GDM1 (cell line): ENCODE measurements at regions not wholly inside any gene's neighbourhood (a gene's known extent, or its start where the extent isn't known, plus 50 kb on each side); places are given as distances from the start of the nearest gene placed in this dataset.

Experiments used
- DNase-seq: peaks from one replicate; lab custom pipeline; 2025; lab: John Stamatoyannopoulos, UW

DNA sequence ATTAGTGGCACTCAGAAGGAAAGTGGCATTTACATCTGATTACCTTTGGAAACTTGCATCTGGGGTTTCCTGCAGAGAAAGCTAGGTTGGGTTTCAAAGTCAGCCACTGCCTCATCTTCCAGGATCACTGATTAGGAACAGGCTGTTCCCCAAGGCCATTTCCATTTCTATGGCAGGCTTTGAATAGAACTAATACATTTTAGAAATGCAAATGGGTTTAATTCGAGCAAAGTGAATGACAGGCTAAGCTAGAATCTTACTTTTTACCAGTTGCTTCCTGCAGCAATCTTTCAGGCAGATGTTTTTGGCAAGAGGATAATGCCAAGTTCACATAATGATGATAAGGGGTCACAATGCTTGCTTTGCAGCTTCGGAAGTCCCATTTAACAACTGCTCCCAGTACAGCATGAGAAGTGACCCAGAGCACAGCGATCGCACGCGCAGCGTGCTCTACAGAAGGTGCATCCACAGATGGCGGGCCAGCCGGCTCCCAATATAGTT lies 336.7 kb downstream of the LPIN1 start:
- DNase-seq = no peak

DNA sequence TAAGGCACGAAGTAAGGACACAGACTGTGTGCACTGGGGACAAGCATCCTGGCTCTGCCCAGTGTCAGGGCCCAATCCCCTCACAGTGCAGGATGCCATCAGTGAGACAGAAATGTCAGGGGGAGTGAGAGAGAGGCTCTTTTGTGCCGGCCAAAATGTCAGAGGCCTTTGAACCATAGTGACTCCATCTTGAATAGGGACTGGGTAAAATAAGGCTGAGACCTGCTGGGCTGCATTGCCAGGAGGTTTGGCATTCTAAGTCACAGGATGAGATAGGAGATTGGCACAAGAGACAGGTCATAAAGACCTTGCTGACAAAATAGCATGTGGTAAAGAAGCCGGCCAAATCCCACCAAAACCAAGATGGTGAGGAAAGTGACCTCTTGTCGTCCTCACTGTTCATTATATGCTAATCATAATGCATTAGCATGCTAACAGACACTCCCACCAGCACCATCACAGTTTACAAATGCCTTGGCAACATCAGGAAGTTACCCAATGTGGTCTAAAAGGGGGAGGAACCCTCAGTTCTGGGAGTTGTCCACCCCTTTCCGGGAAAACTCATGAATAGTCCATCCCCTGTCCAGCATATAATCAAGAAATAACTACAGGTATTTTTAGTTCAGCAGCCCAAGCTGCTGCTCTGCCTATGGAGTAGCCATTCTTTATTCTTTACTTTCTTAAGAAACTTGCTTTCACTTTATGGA lies 337.4 kb downstream of the LPIN1 start:
- no peak for DNase-seq

DNA sequence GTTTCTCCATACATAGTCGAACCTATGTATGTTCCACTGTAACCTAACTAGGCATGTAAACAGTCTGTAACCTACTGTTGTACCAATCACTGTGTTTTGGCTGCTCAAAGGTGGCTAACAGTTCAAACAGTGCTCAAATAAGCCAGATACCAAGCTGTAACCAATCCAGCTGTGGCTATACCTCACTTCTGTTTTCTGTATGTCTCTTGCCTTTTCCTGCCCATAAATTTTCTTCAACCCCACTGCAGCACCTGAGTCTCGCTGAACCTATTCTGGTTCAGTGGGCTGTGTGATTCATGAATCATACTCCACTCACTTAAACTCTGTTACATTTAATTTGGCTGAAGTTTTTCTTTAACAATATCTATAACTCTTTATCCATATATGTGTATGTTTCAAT lies 340.7 kb downstream of the LPIN1 start:
- DNase-seq = no peak

DNA sequence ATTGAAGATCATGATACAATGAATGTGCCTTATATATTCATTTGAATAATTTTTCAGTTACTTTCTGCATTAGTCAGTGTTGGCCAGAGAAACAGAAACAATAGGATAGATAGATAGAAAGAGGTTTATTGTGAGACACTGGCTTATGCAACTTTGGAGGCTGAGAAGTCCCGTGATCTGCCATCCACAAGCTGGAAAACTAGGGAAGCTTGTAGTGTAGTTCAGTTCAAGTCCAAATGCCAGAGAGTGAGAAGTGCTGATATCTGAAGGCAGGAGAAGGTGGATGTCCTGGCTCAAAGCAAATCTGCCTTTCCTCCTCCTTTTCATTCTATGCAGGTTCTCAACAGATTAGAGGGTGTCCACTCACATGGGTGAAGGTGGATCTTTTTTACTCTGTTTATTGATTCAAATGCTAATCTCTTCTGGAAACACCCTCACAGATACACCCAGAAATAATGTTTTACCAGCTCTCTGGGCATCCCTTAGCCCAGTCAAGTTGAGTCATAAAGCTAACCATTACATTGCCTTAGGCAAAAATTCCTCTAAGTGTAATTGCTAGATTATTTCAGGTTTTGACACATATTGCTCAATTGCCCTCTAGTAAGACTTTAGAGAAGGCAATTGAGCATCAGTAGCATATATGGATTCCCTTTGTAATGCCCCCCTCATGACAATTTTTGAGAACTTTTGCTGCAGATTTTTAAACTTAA lies 341.4 kb downstream of the LPIN1 start:
- no peak for DNase-seq

DNA sequence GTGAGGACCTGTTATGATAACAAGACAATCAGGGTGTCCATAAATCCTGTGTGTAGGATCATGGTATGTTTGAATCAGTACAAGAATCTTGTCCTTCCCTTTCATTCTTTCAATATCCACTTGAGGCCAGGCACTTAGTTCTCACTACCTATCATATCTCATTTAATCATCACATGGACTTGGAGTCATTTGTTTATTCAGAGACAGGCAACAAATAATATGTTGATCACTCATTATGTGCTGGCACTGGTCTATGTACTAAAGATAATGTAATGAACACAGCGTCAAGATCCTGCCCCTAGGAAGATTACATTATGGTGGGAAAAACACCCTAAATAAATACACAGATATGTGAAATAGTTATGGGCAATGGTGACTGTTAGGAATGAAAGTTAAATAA lies 342.6 kb downstream of the LPIN1 start:
- no peak for DNase-seq

DNA sequence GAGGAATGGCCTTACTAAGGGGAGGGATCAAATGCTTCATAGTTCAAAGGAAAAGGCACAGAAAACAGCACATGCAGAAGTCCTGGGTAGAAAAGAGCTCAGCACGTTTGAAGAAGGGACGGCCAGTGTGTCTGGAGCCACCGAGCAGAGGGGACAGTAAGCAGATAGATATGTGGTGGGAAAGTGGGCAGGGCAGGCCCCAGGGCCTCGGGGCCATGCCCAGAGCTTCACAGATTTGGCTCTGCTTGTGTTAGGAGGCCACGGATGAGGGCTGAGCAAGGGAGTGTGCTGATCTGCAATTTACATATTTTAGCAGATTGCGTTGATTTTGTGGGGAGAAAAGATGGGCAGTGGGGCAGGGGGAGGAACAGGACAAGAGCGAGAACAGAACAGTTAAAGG lies 343.1 kb downstream of the LPIN1 start:
- DNase-seq = no peak

DNA sequence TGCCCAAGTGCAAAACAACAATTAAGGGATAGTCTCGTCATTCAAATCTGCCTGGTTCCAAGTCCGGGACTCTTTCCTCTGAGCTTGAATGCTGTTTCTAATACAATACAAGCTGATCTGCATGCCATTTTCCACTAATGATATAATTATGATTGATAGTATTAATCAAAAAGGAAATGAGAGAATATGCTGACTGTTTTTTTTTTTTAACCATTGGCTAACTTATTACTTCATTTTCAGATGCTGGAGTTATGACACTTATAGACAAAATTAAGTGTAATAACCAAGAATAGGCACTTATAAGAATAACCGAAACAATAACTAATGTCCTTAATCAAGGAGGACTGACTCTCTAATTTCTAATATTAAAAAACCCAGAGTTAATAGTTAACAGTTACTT lies 343.6 kb downstream of the LPIN1 start:
- no peak for DNase-seq

DNA sequence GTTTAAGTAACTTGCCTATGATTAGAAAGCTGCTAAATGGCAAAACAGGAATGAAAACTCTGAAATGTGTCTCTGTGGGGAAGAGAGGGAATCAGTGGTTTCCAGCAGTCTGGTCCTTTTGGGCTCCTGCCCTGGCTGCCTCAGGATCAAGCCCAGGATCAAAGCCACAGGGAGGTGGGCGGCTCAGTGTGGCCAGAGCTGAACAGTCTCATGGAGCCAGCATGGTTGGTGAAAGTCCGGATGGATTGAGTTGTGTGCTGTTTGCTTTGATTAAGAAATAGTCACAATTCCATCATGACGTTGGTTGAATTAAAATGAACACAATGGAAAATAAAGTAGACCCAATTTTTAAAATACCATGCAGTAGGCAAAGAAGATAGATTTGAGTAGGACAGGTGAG lies 344.2 kb downstream of the LPIN1 start:
- no peak for DNase-seq

DNA sequence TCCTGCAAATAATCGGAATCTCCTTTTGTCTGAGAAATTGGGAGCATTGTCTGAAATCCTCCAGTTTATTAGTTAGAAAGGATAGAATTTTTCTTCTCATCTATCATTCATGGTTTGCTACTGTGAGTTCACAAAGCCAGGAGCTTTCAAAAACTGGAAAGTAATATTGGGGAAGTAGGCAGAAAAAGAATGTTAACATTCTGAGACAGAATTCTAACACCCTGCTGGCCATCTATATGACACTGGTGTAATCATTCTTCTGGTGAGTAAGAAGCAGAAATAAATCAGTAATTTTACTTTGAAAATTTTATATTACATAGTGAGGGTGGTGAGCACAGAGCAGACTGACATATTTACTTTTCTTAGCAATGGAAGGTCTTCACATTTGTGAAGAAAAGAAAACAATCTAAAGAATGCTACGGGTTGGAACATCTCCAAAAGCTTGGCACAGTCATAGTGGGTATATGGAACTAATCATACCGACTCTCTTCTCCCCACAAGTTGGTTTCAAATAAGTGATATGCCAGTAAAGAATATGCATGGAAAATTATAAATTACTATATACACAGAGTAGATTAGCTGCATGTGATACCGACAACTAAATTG lies 344.9 kb downstream of the LPIN1 start:
- no peak for DNase-seq

DNA sequence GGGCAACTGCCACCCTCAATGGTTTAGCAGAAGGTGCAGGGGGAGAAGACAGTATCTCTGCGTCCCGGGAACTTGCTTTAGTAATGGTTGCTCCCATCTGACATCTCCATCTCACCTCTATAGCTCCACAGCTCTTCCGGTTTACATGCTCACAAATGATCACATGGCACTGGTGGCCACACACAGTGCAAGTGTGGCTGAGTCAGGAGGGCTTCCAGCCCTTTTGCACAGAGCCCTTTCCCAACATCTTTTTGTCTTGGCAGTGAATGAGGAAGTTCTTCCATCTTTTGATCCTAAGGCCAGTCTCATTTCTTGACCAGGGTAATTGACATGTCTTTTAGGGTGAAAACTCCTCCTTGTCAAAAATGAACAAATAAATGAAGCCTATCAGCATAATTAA lies 347.7 kb downstream of the LPIN1 start:
- DNase-seq = no peak

DNA sequence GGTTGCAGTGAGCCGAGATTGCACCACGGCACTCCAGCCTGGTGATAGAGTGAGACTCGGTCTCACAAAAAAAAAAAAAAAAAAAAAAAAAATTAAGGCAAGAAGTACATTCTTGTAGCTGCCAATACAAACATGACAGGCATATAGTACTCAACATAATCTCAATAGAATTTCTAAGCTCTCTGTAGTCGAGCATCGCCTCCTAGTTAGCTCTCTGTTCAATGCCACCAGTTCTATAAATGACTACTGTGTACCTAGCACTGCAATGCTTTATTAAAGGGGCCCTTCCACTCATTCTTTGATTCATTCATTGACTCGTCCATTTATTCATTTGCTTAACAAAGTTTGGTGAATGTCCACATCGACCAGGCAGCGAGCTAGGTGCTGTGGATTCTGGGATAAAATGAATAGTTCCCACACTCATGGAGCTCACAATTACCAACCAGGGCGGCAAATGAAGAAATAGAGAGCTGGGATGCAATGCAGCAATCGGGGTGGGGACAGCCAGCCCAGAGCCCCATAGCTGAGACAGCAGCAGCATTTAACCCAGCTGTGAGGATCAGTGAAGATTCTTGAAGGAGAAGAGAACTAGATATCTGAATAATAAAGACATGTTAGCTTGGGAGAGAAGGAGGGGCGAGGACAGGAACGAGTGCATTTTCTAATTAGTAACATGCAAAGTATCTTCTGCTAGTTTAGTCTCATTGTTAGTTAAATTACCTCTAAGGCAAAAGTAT lies 349.8 kb downstream of the LPIN1 start:
- no peak for DNase-seq

DNA sequence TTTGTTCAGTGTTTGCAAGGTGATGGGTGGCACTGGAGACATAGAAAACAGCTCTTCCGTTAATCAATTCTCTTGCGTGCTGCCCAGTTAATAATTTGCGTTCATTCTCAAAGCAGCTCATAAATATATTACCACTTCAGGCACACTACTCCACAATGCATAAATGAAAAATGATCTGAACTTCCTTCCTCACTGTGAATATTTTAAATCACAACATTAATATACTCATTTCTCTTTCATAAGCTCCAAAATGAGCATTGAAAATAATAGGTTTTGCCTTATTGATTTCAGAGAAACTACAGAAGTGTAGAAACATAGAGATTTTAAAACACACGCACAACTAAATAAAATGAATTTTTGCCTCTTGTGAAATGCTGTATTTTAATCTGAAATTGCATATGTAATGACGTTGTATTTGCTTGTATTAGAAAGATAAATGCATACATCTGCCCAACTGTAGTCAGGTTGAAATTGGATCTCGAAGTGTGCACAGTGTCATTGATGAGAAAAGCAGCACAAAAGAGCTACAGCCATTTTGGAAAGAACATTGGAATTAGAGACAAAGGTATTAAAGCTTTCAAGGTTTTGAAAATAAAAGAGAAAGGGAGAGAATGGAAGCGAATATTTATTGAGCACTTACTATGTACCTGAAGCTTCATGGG lies 350.5 kb downstream of the LPIN1 start:
- no peak for DNase-seq

DNA sequence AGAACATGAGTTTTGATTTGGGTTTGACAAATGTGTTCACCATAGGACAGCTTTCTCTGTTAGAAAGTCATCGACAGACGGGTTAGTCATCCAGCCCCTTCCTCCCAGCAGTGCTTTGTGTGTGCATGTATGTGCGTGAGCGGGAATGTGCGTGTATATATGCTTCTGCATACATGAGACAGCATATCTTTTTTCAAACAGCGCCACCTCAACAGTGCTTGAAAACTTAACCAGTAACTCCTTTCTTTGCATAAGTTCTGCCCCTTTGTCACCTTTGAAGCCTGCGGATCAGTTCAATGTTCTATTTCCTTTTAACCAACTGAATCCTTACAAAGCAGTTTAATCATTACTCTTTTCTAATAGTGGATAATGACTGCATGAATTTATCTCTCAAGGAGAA lies 351.4 kb downstream of the LPIN1 start:
- no peak for DNase-seq

DNA sequence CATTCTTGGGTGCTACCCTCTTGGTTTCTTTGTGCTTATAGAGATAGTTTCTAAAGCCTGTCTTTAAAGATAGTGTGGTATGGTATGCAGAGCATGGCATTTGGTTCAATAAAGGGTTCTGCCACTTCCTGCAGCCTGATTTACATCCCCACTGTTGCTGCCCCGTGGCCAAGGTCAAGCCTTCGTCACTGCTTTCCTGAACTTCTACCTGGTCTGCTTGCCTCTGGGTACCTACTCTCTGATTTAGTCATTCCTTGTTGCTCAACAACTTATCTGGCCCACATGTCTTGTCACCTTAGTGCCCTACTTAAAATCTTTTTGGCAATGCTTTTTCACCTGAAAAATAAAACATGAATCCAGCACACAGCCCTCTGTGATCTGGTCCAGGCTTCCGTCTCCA lies 352.9 kb downstream of the LPIN1 start:
- no peak for DNase-seq

DNA sequence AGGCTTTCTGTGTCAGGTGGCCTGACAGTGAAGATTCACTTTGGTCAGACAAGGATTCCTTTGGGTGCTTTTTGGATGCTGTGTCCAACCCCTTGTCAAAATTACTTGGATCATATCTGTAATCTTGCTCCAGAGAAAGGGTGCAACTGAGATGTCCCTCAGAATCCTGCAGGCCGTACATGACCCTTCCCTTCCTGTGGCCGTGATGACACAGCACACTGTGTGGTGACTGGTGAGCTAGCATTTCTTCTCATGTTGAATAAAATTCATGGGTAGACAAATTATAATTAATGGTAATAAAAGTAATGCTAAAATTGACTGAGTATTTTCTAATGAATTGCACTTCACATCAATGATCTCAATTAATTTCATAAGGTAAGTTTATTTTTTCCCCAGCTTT lies 356.2 kb downstream of the LPIN1 start:
- DNase-seq = no peak

DNA sequence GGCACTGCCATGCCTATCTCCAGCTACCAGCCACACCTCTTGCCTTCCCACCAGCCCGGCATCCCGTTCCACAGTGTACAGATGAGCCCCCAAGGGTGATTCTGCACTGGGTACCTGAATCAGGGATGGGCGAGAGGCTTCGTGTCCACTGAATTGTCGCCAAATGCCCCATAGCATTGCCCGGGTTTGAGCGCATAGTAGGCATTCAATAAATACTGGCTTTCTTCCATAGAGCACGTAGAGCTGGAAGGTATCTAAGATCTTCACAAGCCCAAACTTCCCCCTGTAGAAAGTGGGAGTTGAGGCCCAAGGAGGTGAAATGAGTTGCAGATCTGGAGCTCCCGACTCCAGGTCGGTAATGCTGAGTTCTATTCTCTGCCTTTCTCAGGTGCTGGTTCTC lies 358.7 kb downstream of the LPIN1 start:
- no peak for DNase-seq

DNA sequence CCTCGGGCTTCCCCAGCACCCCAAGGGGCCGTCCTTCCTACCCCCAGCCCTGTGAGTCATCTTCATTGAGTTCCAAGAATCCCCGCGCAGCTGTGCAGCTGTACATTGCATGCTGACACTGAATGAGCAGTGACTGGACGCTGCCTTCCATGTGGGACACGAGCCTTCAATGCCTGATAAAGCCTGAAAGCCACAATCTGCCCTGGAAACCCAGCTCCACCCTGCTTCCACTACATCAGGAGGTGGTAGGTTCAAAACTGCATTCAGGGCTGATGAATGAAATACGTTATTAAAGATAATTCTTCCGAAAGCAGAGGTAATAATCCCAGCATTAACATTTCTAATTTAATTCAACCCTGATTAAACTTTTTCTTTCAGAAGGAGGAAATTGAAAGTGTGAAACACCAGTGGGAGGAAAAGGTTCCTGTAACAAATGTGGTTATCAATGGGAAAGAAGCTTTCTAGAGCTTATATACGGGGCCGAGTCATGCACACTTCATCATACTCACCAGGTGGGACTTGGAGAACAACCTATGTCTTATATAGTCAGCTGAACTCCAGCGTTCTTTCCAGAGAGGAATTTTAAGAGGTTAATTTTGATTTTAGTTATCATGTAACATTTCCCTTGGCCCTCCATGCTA lies 360.1 kb downstream of the LPIN1 start:
- DNase-seq = no peak

DNA sequence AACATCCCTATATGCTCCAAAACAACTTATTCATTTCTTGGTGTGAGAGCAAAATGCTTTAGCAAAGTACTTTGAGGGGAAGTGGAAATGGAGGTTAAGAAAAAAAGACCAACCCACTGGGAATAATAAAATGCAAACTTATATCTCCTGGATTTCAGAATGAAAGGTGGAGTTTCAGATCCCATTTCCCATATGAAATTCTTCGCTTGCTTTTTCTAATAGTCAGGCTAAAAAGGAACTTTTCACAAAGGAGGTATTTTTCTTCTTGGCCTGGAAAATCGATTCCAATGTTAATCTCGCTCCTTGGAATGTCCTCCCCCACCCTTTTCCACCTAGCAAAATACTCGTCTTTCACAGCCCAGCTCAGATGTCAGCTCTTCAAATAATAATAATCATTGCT lies 360.9 kb downstream of the LPIN1 start:
- DNase-seq = no peak

DNA sequence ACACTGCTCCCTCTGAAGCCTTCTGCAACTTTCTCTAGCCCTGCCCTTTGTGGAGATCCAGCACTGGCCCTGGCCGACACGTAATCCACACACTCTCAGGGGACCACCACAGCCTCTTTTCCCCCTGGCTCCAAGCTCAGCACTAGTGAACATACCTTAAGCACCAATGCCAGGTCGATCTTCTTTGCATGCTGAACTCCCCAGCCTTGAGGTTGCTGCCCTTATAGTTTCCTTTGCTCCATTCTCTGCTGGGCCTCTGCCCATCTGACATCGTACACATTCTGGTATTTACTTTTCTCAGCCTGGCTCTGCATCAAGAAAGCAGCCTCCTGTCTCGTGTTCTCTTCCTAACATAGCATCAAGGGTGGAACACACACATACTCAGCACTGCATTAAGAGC lies 361.5 kb downstream of the LPIN1 start:
- no peak for DNase-seq

DNA sequence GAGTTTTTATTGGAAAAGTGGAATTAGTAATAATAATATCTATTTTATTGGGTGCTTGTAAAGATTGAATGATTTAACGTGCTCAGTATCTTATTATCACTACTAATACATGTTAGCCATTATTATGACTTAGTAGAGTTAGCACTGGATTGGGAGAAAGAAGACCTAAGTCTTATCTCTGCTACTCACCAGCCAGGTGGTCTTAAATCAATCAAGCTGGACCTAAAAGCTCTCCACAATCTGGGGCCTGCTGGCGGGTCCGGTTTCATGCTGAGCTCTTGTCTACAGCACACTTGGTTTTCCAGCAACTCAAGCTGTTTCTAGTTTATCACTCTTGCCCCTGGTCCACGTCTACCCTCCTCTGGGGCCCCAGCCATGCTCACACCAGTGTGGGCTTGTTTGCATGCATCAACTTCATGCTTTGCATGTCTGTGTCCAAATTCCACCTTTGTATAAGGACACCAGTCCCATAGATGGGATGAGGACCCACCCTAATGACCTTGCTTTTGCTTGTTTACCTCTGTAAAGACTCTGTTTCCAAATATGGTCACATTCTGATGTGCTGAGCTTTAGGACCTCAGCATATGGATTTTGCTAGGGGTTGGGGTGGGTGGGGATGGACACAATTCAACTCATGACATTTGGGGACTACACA lies 363.1 kb downstream of the LPIN1 start:
- DNase-seq = no peak

DNA sequence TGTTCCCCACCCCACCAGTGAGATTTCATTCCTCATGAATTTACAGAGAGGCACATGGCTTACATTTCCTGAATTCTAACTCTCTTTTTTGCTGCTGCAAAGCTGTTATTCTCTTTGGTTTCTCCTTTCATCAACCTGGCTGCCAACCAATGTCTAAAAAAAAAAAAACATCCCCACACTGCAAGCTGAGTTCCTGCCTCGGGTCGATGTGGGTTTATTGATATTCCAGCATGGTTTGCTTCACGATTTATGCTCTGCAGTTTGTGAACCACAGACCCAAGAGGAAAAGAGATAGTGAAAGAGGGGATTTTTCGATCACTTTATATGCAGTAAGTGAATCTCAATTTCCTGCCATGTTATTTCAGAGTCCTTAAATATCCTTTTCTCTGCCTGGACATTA lies 363.6 kb downstream of the LPIN1 start:
- no peak for DNase-seq
